Activated CD8-positive, alpha-beta T cell treated with anti-CD3 and anti-CD28 coated beads for 36 hours (primary cell): ENCODE measurements at regions not wholly inside any gene's neighbourhood (a gene's known extent, or its start where the extent isn't known, plus 50 kb on each side); places are given as distances from the start of the nearest gene placed in this dataset.
A peak's percentile ranks its signal among the peaks of the same experiment; 100 is the strongest.

Experiments used
- ATAC-seq: fragments of 200-7000 bp; cut with Tn5 transposase; one replicate; pipeline ENCODE4 v1.10.0; 2021; ENCODE audit warnings: mild to moderate bottlenecking, moderate library complexity
- CTCF ChIA-PET: fragments of 350-600 bp; sonication (Branson Sonifier 250); formaldehyde crosslinking; loops from one replicate; lab custom pipeline; 2021; ENCODE audit warnings: antibody characterized with exemption; lab: Charles Lee
- POLR2A ChIA-PET: fragments of 350-600 bp; sonication (Branson Sonifier 250); formaldehyde crosslinking; loops from one replicate; lab custom pipeline; 2021; ENCODE audit warnings: antibody characterized with exemption; lab: Charles Lee
- DNase-seq: peaks from one replicate; pipeline ENCODE4 v3.0.0-alpha.2; 2020
- H3K27ac Mint-ChIP-seq: one replicate; pipeline ENCODE4 v1.8.0; 2021; ENCODE audit warnings: mild to moderate bottlenecking, mixed read lengths
- H3K27me3 Mint-ChIP-seq: one replicate; pipeline ENCODE4 v1.8.0; 2021; ENCODE audit warnings: mixed read lengths
- H3K36me3 Mint-ChIP-seq: one replicate; pipeline ENCODE4 v1.8.0; 2021; ENCODE audit warnings: low read depth, mixed read lengths
- H3K4me1 Mint-ChIP-seq: one replicate; pipeline ENCODE4 v1.8.0; 2021; ENCODE audit warnings: low read depth, mixed read lengths
- H3K4me3 Mint-ChIP-seq: one replicate; pipeline ENCODE4 v1.8.0; 2021; ENCODE audit warnings: mild to moderate bottlenecking, moderate library complexity, mixed read lengths
- H3K9me3 Mint-ChIP-seq: one replicate; pipeline ENCODE4 v1.8.0; 2021; ENCODE audit warnings: mixed read lengths
- intact Hi-C: fragments of 100-400 bp; cut with micrococcal nuclease; formaldehyde crosslinking; loops from one replicate; pipeline ENCODE4 v1.10.0; 2022
- TF ChIP-seq, protein P1 (sequence below): fragments of 200-600 bp; IDR thresholded peaks from one replicate; pipeline ENCODE4 v1.8.0; 2022; ENCODE audit warnings: antibody characterized with exemption, mild to moderate bottlenecking

DNA sequence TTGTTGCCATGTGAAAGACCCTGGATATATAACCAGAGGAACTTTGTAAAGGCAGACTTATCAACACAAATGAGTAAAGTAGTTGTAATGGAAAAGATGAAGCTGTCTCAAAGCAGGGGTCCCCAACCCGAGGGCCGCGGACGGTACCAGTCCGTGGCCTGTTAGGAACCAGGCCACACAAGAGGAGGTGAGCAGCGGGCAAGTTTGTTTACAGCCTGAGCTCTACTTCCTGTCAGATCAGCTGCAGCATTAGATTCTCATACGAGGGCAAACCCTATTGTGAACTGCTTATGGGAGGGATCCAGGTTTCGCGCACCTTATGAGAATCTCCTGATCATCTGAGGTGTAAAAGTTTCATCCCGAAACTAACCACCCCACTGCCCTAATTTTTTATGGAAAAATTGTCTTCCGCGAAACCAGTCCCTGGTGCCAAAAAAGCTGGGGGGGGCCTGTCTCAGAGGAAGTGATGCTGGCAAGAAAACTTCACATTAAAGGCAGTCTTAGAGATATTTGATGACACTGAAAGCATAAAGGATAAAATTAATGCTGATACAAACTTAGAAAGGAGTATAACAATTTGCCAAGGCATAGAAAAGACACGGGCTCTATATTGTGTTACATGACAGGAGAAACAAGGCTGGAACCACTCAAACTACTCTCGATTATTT lies 57.5 kb upstream of the MSTN start:
- Mint-ChIP-seq H3K27me3 (no peaks in the 10 kb centered on the region), H3K4me3 (peak overlapping the region; percentile 56), H3K36me3 (no peaks in the 10 kb centered on the region), H3K4me1 (peaks cover 10% of the 10 kb centered on the region), H3K27ac (peak overlapping the region; percentile 50), H3K9me3 (no peaks in the 10 kb centered on the region)
- CTCF ChIA-PET, result interaction anchor here (0.8 to 2.3 kb wide), 3 partner anchors 19 to 225 kb away, joined by 3 to 7 read pairs (median 4); no protein-coding TSS in a partner anchor
- TF ChIP-seq, protein P1, sequence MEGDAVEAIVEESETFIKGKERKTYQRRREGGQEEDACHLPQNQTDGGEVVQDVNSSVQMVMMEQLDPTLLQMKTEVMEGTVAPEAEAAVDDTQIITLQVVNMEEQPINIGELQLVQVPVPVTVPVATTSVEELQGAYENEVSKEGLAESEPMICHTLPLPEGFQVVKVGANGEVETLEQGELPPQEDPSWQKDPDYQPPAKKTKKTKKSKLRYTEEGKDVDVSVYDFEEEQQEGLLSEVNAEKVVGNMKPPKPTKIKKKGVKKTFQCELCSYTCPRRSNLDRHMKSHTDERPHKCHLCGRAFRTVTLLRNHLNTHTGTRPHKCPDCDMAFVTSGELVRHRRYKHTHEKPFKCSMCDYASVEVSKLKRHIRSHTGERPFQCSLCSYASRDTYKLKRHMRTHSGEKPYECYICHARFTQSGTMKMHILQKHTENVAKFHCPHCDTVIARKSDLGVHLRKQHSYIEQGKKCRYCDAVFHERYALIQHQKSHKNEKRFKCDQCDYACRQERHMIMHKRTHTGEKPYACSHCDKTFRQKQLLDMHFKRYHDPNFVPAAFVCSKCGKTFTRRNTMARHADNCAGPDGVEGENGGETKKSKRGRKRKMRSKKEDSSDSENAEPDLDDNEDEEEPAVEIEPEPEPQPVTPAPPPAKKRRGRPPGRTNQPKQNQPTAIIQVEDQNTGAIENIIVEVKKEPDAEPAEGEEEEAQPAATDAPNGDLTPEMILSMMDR, result no peak
- POLR2A ChIA-PET, result interaction anchor here (0.6 kb wide), 1 partner anchor 1003 kb away, joined by 4 read pairs; no protein-coding TSS in a partner anchor
- DNase-seq (no peak), ATAC-seq (peak; percentile 24)
- intact Hi-C loops, result no loop called here

DNA sequence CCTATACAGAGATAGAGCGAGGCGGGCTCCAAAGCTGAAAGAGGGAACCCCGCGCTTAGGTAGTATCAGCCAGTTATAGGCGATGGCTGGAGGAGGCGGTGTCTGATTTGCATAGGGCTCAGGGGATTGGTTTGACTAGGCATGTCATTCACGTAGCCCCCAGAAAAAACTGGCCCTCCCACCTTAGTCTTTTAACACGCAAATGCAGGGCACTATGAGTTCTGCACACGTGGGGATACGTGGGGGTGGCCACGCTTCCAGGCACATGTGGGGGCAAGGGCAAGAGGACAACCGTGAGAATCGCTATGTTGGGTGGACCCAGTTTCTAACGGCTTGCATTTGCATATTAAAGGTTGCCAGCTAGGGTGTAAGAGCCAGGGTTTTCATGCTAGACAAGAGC lies 56.7 kb upstream of the MSTN start:
- peaks cover 10% of the 10 kb centered on the region for H3K4me1 Mint-ChIP-seq
- ChIA-PET CTCF (interaction anchor here (2.3 kb wide), 1 partner anchor 31 kb away, joined by 7 read pairs; no protein-coding TSS in a partner anchor), POLR2A (no interaction called here)
- H3K4me3 Mint-ChIP-seq, result peak overlapping the region; percentile 56
- intact Hi-C loops, result no loop called here
- peak overlapping the region; percentile 50 for H3K27ac Mint-ChIP-seq
- TF ChIP-seq, protein P1, result no peak
- H3K36me3 Mint-ChIP-seq, result no peaks in the 10 kb centered on the region
- peak; percentile 82 for ATAC-seq
- H3K9me3 Mint-ChIP-seq, result no peaks in the 10 kb centered on the region
- no peaks in the 10 kb centered on the region for H3K27me3 Mint-ChIP-seq
- DNase-seq, result peak; percentile 51

DNA sequence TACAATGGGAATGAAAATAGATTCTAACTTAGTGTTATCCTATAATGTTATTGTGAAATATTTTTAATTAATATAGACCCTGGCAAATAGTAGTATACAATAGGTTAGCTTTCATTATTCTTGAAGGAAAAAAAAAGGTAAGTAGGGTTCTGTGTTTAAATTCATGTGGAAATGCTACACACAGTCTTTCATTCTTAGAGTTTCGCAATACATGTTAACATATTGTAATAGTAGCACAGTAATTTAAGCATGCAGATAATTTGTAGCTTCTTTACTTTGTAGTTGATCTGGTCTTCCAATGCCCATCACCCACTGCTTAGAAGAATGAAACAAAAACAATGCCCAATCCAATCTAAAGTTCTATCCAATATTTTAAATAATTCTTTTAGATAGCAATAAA lies 54.8 kb upstream of the MSTN start:
- intact Hi-C loops, result no loop called here
- TF ChIP-seq, protein P1, result no peak
- no peaks in the 10 kb centered on the region for H3K27me3 Mint-ChIP-seq
- peaks cover 10% of the 10 kb centered on the region for H3K4me1 Mint-ChIP-seq
- no peaks in the 10 kb centered on the region for H3K9me3 Mint-ChIP-seq
- POLR2A ChIA-PET, result no interaction called here
- H3K36me3 Mint-ChIP-seq, result no peaks in the 10 kb centered on the region
- H3K4me3 Mint-ChIP-seq, result no peak overlapping the region
- CTCF ChIA-PET, result interaction anchor here (0.9 to 1.5 kb wide), 5 partner anchors 9 to 227 kb away, joined by 3 to 6 read pairs (median 3); no protein-coding TSS in a partner anchor
- DNase-seq (no peak), ATAC-seq (no peak)
- H3K27ac Mint-ChIP-seq, result no peak overlapping the region

DNA sequence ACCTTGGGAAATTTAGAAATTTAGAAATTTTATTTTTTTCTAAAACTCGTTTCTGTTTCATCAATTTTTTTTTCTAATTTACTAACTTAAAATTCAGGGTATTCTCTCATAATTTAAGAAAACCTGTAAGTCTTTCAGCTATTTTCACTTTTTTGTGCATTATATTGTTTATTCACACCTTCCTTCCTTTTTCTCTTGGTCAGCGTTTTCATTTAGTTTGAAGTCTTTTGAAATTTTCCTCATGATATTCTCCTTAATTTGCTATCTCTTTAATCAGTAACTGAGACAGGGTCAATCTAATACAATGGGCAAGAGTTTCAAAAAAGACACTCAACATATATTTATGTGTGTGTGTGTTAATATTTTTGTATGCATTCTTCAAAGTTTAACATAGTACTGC lies 50.5 kb upstream of the MSTN start:
- Mint-ChIP-seq H3K36me3 (no peaks in the 10 kb centered on the region), H3K9me3 (no peaks in the 10 kb centered on the region), H3K4me3 (no peak overlapping the region), H3K27me3 (no peaks in the 10 kb centered on the region), H3K27ac (no peak overlapping the region), H3K4me1 (no peaks in the 10 kb centered on the region)
- ChIA-PET CTCF (interaction anchor here (1.2 to 1.3 kb wide), 2 partner anchors 24 to 67 kb away, joined by 3 read pairs; a partner anchor contains a TSS), POLR2A (no interaction called here)
- TF ChIP-seq, protein P1, result no peak
- intact Hi-C loops, result no loop called here
- no peak for ATAC-seq
- no peak for DNase-seq
